ENCODE measurements at regions not wholly inside any gene's neighbourhood (a gene's known extent, or its start where the extent isn't known, plus 50 kb on each side); places are given as distances from the start of the nearest gene placed in this dataset.
"Not testable (repeated sequence)": the region's sequence is repeated elsewhere in the genome, so short reads cannot be mapped to it uniquely, and the experiment has no call there.

DNA sequence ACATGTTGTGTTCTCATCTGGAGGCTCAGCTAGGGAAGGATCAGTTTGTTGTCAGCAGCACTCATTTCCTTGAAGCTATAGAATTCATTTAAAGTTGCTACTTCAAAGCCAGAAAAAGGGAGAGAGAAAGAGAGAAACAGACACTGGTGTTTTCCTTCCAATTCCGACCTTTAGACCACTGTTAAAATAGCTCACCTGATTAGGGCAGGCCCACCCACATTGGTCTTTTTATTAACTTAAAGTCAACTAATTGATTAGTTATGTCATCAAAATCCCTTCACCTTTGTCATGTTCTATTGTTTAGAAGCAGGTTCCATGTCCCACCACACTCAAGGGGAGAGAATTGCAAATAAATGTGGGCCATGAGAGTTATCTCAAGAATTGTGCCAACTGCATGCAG, 560.2 kb downstream of the PCDH17 start:
- DNase-seq (ENCODE audit: low read depth): no peak

DNA sequence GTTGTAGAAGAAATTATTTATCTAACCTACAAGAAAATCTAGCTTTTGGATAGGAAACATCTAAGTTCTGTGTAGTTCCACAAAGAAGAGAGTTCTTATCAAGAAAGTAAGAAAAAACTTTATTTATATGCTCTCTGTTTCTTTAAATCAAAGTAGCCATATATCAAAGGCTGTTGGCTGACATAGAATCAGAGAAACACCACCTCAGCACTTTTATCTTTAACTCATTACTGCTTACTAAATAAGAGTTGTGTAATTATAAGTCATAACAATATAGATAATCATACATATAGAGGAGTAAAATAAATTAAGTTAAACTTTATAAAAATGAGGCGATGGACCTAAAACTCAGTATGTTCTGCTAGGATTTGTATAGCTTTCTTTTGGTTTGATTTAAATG, 570.6 kb downstream of the PCDH17 start:
- no peak for DNase-seq (ENCODE audit: low read depth)

DNA sequence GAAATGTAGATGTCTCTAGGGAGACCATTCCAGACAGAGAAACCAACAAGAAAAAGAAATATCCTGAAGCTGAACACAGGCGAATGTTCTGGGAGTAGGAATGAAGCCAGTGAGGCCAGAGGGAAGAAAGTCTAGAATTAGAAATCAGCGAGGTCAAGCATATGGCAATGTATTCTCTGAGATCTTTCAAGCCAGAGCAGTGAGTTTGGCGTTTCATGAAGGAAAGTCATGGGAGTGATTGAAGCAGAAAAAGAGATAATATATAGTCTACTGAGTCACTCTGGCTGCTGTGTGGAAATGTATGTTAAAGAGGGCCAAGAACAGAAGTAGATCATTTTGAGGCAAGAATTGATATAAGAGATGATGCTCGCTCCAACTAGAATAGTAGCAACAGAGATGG, 576.0 kb downstream of the PCDH17 start:
- DNase-seq (ENCODE audit: low read depth): no peak

DNA sequence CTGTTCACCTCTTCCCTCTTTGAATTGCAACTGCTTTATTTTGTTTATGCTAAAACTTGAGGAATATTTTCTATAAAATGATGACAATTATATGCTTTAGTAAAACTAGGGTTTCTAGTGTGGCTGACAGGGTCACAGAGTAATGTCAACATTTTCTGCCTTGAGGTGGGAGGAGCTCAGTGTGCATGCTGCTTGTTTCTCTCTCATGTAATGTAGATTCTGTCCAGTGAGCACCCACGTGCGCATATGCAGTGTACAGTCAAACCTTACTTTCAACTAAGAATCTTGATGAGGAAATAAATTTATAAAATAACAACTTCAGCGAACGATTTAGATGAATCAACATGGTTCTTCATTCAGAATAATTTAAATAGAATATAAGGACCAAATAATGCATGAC, 603.9 kb downstream of the PCDH17 start:
- no peak for DNase-seq (ENCODE audit: low read depth)

DNA sequence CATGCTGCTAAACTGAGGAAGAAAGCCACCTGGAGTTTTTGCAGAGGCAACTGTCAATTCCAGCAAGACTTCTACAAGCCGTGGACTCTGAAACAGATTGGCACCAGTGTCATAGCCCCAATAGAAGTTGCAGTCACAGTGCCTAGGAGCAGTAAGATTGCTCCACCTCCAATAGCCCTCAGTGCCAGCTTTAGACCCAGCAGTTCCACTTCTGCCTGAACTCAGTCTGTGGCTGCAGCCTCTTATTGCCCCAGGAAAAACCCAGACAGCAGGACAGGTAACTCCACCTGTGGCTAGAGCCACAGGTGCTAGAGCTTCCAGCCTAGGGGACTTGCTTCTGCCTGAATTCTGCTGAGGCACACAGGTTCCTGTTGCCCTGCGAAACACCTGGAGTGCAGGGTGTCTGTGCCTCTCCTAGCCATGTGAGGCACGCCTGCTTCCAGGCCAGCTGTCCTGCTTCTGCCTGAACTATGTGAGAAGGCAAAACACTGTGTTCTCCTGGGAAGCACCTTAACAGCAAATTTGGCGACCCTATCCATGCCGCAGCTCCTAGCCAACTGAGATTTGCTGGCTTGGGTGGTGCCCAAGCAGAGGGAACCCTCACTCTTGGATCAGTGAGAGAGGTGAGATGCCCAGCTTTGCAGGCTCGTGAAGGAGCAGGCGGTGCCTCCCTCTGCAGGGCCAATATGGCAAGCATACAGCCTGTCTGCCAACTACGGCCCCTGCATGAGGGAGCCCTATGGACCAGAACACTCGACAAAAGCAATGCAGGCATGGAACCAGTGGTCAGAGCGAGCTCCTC, 607.6 kb downstream of the PCDH17 start:
- DNase-seq (ENCODE audit: low read depth): no peak

DNA sequence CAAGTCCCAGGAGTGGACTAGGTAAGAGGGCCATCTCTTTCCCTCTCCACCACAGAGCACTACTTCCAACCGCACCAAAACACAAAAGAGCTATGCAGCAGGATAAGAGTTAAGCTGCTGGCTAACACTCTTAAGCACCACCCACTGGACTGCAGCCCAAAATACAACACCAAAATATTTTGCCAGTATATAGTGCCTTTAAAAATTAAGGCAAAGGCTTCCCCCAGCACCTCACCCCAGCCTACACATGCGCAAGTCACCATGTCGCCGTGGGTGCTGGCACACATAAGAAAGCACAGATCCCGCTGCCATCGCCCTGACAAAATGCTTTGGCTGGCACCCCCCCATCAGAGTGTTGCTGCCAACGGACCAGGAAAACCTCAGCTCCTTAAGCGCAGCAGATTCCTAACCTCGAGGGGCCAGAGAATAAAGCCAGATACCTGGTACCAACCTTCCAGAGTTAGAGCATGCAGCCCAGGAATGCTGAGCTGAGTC, 608.3 kb downstream of the PCDH17 start:
- DNase-seq (ENCODE audit: low read depth): no peak

DNA sequence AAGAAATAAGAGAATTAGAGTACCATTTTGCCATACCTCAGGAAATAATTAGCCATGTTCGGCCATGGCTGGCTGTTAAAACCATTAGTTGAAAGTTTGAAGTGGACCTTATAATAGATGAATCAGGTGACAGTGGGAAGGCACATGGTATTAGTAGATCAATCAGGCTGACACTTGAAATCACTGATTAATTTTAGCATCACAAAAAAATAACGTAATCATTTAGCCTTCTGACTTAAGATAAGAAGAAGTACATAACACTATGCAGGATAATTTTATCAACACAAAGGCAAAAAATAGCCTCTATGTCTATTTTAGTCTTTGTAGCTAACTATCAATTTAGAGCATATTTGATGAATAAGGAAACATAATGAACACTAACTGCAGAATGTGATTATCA, 615.5 kb downstream of the PCDH17 start:
- DNase-seq (ENCODE audit: low read depth): no peak

DNA sequence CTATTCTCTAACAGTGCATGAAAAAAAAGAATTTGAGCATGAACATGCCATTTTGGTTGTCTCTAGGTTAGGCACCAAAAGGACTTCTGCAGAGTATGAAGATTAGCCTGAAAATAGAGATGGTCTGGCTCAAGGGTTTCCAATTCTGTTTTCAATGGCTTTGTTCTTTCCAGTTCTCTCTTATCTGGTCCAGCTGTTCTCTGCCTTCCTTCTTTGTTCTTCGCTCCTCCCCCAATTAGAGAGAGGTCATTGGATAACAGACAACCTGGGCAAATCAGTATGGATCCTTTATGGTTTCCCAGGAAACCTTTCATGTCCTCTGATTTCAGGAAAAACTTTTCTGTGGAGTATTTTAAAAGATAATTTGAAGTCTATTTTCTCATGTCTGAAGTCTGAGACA, 623.4 kb downstream of the PCDH17 start:
- DNase-seq (ENCODE audit: low read depth): no peak

DNA sequence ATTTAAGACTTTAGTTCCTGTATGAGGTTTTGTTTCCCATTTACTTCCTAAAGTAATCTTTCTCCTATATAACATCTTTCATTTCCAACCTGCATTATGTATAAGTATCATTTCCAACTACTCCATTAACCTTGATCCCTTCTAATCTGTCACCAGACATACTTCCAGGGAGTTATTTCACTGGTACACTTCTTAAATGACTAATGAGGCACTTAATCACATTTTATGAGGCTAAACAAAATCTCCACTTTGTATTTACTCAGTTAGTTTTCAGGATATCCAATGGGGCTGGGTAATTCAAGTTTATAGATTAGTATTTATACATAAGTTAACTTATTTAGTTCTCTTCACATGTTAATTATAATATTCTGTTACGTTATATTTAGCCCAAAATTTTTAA, 634.7 kb downstream of the PCDH17 start:
- no peak for DNase-seq (ENCODE audit: low read depth)

DNA sequence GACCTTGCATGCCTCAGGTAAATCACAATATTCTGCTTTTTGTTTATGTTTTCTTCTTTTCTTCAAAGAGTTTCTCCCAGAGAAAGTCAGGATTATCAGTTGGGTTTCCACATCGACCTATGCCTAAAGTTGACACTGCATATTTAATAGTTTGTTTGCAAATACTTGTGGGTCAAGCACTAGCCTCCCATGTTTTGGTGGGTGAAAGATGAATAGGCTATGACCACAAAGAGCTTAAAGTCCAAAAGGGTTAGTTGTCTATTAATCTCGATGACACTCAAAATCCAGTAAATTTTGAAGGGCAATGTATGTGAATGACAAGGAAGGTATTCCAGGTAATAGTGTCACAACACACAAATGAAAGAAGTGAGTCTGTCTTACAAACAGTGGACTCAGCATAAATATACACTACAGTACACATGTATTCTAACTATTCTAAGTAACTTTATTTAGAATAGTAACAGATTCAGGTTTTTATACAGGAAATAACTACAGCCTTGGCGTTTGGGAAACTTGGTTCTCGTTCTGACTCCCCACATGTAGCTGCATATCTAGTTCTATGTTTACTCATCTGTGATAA, 667.1 kb downstream of the PCDH17 start:
- DNase-seq (ENCODE audit: low read depth): no peak

DNA sequence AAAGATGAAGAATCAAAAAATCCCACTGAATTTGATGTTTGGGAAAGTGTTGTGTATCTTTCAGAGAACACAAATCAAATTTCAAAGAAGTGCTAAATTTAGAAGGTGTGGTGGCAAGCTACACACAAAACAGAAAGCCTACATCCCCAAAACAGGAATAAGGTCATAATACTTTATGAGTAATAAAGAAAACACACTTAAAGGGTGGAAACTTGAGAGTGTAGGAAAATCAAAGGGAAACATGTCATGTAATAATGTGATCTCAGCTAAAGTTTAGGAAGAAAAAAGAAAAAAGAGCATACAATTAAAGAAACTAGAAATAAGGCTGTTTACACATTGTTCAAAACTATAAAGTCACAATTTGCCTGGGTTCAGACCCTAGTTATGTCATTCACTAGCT, 668.7 kb downstream of the PCDH17 start:
- DNase-seq (ENCODE audit: low read depth): no peak

DNA sequence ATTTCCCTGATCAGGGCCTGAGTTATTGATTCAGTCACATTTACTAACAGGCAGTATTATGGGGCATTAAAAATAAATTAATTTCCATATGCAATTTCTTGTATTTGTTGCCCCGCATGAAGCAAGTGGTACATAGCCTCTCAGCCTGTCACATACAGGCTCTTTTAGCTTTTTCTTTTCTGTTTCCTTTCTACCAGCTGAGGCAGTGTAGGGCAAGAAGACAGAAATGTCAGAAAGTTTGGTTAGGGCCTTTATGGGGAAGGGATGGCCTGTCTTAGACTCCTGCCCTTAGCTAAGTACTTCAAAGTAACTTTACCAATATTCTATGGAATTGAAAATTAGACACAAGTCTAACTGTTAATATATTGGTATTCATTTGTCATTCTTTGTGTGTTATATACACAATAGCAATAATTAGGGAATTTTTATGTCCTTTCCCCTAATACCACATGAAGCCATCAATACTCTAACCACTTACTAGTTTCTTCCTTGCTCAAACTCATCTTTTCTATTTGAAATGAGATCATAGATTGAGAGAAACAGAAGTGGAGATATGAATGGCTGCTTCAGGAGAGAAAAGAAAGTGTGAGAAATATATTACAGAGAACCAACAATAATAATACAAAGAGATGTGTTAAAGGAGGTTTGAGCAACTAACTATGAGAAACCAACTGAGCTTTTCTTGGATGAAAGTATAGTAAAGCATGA, 669.6 kb downstream of the PCDH17 start:
- DNase-seq (ENCODE audit: low read depth): no peak

DNA sequence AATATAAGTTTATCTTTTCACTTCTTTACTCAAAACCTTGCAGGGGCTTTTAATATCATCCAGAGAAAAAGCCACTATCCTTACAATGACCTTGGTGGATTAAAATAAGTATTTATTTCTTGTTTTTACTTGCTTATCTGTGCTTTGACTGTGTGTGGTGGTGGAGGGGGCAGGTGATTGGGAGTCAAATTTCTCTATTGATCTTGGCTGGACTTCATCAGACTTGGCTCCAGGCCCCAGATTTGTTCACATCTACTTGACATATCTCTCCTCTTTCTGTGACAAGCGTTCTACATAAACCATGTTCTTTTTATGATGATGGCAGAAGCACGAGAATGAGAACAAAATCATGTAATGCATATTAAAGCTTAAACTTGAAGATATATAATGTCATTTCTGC, 670.8 kb downstream of the PCDH17 start:
- DNase-seq (ENCODE audit: low read depth): no peak

DNA sequence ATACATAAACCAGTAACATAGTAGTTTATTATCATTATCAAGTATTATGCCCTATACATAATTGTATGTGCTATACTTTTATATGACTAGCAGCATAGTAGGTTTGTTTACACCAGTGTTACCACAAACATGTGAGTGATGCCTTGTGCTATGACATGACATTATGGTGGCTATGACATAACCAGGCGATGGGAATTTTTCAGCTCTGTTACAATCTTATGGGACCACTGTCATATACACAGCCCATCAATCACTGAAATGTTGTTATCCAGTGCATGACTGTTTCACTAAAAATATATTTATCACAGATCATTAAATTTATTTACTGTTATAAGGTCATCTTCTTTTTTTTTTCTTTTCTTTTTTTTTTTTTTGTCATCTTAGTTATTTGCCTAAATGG, 674.5 kb downstream of the PCDH17 start:
- DNase-seq (ENCODE audit: low read depth): no peak

DNA sequence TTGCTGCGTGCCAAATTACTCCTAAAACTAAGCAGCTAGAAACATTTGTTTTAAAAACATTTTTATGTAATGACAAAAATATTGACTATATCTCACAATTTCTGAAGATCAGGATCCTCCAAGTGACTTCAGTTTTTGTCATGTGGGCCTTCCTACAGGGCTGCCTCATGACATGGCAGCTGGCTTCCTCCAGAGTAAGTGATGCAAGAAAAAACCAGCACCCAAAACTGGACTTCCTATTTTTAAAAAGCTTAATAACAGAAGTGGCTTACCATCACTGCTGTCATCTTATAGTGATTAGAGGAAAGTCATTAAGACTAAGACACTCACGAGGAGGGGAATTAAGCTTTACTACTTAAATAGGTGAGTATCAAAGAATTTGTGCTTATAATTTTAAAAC, 681.7 kb downstream of the PCDH17 start:
- DNase-seq (ENCODE audit: low read depth): no peak

DNA sequence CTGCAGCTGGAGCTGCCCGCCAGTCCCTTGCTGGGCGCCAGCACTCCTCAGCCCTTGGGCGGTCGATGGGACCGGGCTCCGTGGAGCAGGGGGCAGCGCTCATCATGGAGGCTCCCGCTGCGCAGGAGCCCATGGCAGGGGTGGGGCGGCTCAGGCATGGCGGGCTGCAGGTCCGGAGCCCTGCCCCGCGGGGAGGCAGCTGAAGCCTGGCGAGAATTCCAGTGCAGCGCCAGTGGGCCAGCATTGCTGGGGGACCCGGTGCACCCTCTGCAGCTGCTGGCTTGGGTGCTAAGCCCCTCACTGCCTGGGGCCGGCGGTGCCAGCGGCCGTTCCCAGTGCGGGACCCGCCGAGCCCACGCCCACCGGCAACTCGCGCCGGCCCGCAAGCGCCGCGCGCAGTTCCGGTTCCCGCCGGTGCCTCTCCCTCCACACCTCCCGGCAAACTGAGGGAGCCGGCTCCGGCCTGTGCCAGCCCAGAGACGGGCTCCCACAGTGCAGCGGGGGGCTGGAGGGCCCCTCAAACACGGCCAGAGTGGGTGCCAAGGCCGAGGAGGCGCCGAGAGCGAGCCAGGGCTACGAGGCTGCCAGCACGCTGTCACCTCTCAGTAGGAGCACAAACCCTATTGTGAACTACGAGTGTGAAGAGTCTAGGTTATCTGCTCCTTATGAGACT, 687.1 kb downstream of the PCDH17 start:
- DNase-seq (ENCODE audit: low read depth): no peak

DNA sequence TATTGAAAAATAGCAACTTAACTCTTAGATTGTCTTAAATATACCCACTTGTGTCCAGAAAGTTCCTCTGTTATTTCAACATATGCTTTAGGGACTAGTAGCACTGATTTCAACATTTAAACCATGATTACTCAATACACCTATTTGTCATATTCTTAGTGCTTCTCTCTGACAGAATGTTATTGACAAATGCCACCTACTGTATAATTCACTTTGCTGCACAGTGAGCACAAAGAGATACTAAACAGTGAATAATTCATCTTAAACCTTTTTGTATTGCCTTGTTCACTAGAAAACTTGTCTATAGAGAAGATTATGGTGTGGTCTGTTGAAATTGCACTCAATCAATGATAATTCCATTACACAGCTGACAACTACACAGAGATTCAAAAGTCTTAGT, 692.6 kb downstream of the PCDH17 start:
- no peak for DNase-seq (ENCODE audit: low read depth)

DNA sequence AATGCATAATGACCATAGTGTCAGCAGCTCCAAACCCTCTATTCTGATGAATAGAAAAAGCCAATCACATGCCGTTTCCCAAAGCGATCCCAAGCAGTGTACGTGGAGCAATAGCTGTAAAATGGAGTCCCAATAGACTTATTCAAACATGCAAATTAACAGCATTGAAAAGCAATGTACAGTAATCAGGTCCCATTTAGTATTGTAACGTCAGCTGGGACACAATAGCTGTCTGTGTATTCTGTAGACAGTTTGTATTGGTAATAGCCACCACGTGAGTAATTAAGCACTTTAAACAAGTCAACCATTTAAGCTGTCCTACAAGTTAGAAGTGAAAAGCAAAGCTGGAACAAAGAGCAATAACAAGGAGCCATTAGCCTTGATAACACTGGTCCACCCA, 698.2 kb downstream of the PCDH17 start:
- no peak for DNase-seq (ENCODE audit: low read depth)

DNA sequence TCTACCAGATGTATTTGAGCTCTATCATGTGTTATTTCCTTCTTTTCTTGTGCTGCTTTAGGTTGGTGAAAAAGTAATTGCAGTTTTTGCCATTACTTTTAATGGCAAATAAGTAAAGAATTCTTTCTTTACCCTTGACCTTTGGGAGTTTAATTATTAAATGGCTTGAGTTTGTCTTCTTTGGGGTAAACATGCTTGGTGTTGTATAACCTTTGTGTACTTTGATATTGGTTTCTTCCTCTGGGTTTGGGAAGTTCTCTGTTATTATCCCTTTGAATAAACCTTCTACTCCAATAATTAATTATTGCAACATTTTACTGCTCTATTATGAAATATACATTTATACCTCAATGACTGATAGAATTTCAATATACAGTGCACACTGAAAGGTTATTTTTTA, 709.4 kb downstream of the PCDH17 start:
- DNase-seq (ENCODE audit: low read depth): no peak

DNA sequence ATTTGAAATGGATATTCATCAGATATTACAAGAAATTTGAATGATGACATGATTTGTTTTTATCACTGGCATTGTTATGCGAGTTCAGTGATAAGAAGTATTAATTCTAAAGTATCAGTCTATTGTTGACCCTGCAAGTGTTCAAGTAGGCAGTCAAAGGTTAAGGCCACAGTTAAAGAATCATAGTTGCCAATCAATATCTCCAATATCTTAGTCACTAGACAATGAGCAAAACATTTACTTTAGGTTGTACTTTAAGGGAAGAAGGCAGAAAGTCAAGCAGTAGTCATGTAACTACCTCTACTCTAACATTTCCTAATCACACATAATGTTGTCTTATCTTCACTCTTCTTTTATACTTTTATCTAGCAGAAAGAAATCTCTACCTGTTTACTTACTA, 709.8 kb downstream of the PCDH17 start:
- DNase-seq (ENCODE audit: low read depth): no peak

DNA sequence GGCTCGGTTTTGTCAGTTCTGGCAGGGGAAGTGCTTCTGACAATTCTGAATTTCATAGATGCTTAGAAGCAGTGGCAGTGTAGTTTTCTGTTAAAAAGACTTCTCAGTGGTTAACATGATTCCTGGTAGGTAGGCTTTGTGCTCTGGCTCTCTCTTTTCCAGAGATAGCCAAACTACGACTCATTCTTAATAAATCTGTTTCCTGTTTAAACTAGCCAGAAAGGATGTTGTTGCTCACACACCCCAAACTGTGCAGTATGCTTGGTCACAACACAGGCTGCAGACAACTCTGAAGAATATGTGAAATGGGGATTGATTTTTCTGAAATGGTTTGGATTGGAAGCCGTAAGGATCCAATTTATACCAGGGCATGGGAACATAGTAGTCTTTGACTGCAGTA, 711.5 kb downstream of the PCDH17 start:
- DNase-seq (ENCODE audit: low read depth): no peak

DNA sequence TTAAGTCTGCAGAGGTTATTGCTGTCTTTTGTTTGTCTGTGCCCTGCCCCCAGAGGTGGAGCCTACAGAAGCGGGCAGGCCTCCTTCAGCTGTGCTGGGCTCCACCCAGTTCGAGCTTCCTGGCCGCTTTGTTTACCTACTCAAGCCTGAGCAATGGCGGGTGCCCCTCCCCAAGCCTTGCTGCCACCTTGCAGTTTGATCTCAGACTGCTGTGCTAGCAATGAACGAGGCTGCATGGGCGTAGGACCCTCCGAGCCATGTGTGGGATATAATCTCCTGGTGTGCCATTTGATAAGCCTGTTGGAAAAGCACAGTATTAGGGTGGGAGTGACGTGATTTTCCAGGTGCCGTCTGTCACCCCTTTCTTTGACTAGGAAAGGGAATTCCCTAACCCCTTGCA, 720.6 kb downstream of the PCDH17 start:
- not testable (repeated sequence) for DNase-seq (ENCODE audit: low read depth)

DNA sequence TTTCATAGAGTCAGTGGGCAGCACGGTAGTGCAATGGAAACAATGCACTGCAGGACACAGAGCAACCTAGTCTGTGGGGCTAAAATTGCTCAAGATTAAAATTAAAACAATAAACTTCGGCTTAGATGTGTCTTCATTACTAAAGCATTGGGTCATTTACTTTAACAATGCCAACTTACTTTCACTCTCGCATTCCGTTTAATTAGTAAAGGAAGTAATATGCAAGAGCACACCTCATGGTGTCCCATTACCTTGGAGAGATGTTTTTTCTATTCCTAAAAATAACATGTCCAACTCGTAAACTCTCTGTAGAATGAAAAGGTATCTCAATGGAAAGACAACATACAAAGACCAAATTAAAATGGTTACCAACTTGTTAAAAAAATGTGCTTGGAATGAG, 738.4 kb downstream of the PCDH17 start:
- no peak for DNase-seq (ENCODE audit: low read depth)

Measured in stimulated activated CD4-positive, alpha-beta T cell treated with anti-CD3 and anti-CD28 coated beads, Interleukin-2, amount 100 ng/mL, for 4 hours (primary cell).